ENCODE measurements at regions not wholly inside any gene's neighbourhood (a gene's known extent, or its start where the extent isn't known, plus 50 kb on each side); places are given as distances from the start of the nearest gene placed in this dataset.

DNA sequence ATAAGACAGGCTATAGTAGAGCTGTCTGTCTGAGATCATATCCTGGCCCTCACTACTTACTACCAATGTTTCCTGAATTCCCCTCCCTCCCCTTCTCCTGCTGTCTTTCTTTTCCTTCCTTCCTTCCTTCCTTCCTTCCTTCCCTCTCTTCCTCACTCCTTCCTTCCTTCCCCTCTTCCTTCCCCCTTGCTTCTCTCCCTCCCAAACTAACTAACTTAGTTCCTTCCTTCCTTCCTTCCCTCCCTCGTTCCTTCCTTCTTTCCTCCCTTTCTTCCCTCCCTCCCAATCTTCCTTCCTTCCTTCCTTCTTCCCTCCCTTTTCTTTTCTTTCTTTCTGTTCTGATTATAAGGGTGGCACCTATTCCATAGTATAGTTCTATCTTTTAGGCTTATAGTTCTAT lies 150.0 kb upstream of the GDNF start:
- no peaks in the 10 kb centered on the region for H3K4me1 Mint-ChIP-seq
- DNase-seq, result no peak
- H3K27ac Mint-ChIP-seq, result no peak overlapping the region
- H3K4me3 Mint-ChIP-seq, result no peak overlapping the region
- ATAC-seq, result no peak
- no peaks in the 10 kb centered on the region for H3K36me3 Mint-ChIP-seq (ENCODE audit: low read depth)
- H3K9me3 ChIP-seq (ENCODE audit: control insufficient read depth, low read length, poor library complexity, severe bottlenecking), result no peaks in the 10 kb centered on the region
- H3K27me3 Mint-ChIP-seq, result no peaks in the 10 kb centered on the region

GRCh38 chr5:37988454-37989046 lies 148.7 kb upstream of the GDNF start:
- no peak overlapping the region for H3K27ac Mint-ChIP-seq
- H3K36me3 Mint-ChIP-seq (ENCODE audit: low read depth), result no peaks in the 10 kb centered on the region
- no peaks in the 10 kb centered on the region for H3K4me1 Mint-ChIP-seq
- no peak for ATAC-seq
- no peak for DNase-seq
- no peak overlapping the region for H3K4me3 Mint-ChIP-seq
- no peaks in the 10 kb centered on the region for H3K27me3 Mint-ChIP-seq
- H3K9me3 ChIP-seq (ENCODE audit: control insufficient read depth, low read length, poor library complexity, severe bottlenecking), result no peaks in the 10 kb centered on the region

DNA sequence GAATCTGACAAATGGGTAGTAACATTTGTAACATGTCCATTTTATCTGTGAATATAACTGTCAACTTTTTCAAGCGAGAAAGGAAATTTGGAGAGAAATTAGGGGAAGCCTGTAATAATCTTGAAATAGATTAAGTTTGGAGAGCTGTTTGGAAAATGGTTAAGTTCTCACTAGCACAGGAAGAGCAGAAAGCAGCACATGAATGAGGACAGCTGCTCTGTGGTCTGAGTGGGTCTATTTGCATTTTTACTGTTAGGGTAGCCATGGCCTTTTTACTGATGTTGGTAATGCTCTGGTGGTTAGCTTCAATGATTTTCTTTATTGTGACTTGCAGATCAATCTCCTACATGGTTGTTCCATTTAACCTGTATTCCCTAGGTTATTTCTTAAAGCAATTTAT lies 144.5 kb upstream of the GDNF start:
- Mint-ChIP-seq H3K27ac (no peak overlapping the region), H3K4me1 (no peaks in the 10 kb centered on the region), H3K36me3 (ENCODE audit: low read depth) (no peaks in the 10 kb centered on the region), H3K4me3 (no peak overlapping the region), H3K27me3 (no peaks in the 10 kb centered on the region)
- no peaks in the 10 kb centered on the region for H3K9me3 ChIP-seq (ENCODE audit: control insufficient read depth, low read length, poor library complexity, severe bottlenecking)
- ATAC-seq (no peak), DNase-seq (no peak)

- H3K4me3 Mint-ChIP-seq, result no peak overlapping the region
- no peak overlapping the region for H3K27ac Mint-ChIP-seq
- no peaks in the 10 kb centered on the region for H3K4me1 Mint-ChIP-seq
- DNase-seq (no peak), ATAC-seq (no peak)
- no peaks in the 10 kb centered on the region for H3K36me3 Mint-ChIP-seq (ENCODE audit: low read depth)
- no peaks in the 10 kb centered on the region for H3K9me3 ChIP-seq (ENCODE audit: control insufficient read depth, low read length, poor library complexity, severe bottlenecking)
- no peaks in the 10 kb centered on the region for H3K27me3 Mint-ChIP-seq
Observed at GRCh38 chr5:37983463-37983862, 143.6 kb upstream of the GDNF start.

DNA sequence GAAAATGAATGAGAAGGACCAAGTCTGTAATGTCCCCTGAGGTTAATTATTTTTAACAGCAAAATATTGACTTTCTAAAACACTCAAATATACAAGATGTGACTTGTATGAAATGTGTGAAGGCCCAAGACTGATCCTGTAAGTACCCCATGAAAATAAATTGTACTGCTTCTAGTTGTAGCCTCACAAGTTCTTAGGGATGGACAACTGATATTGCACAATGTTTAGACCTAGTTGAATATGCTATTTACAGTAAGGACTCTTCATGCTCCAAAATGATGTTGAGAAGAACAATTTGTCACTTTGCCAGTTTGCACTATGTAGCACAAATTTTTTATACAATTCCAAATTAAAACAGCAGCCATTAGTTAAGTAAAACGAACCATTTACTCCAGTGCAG lies 139.7 kb upstream of the GDNF start:
- Mint-ChIP-seq H3K36me3 (ENCODE audit: low read depth) (no peaks in the 10 kb centered on the region), H3K27me3 (no peaks in the 10 kb centered on the region), H3K4me3 (no peak overlapping the region), H3K27ac (no peak overlapping the region), H3K4me1 (no peaks in the 10 kb centered on the region)
- no peaks in the 10 kb centered on the region for H3K9me3 ChIP-seq (ENCODE audit: control insufficient read depth, low read length, poor library complexity, severe bottlenecking)
- DNase-seq (no peak), ATAC-seq (no peak)

DNA sequence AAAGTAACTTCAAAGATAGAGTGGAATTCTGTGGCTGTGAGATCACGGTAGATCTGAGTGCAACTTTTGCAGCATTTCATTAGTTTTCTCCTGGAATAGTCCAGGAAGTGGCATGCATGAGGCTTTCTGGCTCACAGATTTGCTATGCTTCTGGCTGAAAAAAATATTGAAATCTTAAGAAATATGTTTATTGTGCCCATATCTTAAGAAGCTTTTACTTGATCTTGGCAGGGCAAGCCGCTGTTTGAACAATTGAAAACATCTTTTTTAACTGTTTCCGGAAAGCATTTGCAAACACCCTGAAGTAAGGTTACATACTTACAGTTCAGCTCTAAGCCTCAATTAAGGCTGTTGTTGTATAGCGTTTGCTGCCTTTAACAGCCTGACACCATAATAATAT lies 135.7 kb upstream of the GDNF start:
- H3K4me3 Mint-ChIP-seq, result no peak overlapping the region
- no peaks in the 10 kb centered on the region for H3K9me3 ChIP-seq (ENCODE audit: control insufficient read depth, low read length, poor library complexity, severe bottlenecking)
- no peaks in the 10 kb centered on the region for H3K36me3 Mint-ChIP-seq (ENCODE audit: low read depth)
- no peaks in the 10 kb centered on the region for H3K27me3 Mint-ChIP-seq
- H3K27ac Mint-ChIP-seq, result no peak overlapping the region
- no peaks in the 10 kb centered on the region for H3K4me1 Mint-ChIP-seq
- ATAC-seq (no peak), DNase-seq (no peak)

GRCh38 chr5:37971483-37972024 lies 131.7 kb upstream of the GDNF start:
- H3K4me3 Mint-ChIP-seq, result no peak overlapping the region
- no peak for ATAC-seq
- no peaks in the 10 kb centered on the region for H3K36me3 Mint-ChIP-seq (ENCODE audit: low read depth)
- no peaks in the 10 kb centered on the region for H3K27me3 Mint-ChIP-seq
- H3K27ac Mint-ChIP-seq, result no peak overlapping the region
- no peaks in the 10 kb centered on the region for H3K9me3 ChIP-seq (ENCODE audit: control insufficient read depth, low read length, poor library complexity, severe bottlenecking)
- no peaks in the 10 kb centered on the region for H3K4me1 Mint-ChIP-seq
- no peak for DNase-seq

DNA sequence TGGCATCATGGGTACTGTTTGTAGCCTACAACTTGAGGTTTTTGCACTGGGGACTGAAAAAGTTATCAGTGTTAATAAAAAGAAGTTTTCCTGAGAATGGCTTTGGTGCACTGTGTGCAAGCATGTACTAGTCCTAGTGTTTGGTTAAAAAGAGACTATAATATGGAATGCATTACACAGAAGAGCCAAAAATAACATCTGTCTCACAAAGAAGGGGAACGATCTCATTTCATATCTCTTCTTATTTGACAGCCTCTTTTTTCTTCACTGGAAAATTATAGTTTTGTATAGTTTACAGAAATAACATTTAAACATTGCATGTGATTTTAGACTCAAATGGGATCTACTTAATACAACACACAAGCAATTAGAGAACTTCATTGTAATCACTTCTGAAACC lies 127.0 kb upstream of the GDNF start:
- Mint-ChIP-seq H3K27ac (no peak overlapping the region), H3K36me3 (ENCODE audit: low read depth) (no peaks in the 10 kb centered on the region), H3K27me3 (no peaks in the 10 kb centered on the region), H3K4me3 (no peak overlapping the region), H3K4me1 (no peaks in the 10 kb centered on the region)
- no peaks in the 10 kb centered on the region for H3K9me3 ChIP-seq (ENCODE audit: control insufficient read depth, low read length, poor library complexity, severe bottlenecking)
- no peak for ATAC-seq
- DNase-seq, result no peak

- ATAC-seq, result no peak
- no peaks in the 10 kb centered on the region for H3K27me3 Mint-ChIP-seq
- no peaks in the 10 kb centered on the region for H3K4me1 Mint-ChIP-seq
- no peaks in the 10 kb centered on the region for H3K9me3 ChIP-seq (ENCODE audit: control insufficient read depth, low read length, poor library complexity, severe bottlenecking)
- H3K27ac Mint-ChIP-seq, result no peak overlapping the region
- no peak overlapping the region for H3K4me3 Mint-ChIP-seq
- no peak for DNase-seq
- no peaks in the 10 kb centered on the region for H3K36me3 Mint-ChIP-seq (ENCODE audit: low read depth)
Observed at GRCh38 chr5:37966291-37966690, 126.5 kb upstream of the GDNF start.

DNA sequence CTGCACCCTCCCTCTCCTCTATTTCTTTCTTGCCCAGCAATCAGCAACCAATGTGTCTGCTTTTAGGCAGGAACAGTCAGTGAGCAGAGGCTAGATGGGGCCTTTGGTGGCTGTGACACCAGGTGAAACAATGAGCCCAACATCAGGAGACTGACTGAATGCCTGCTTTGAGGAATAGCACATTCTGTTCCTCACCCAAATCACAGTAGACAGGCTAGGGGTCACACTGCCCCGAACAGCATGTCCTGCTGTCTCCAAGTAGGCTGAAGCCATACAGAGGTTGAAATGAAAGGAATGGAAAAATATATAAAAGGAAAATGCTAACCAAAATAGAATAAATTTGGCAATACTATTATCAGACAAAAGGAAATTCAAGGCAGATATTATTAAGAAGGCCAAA lies 122.5 kb upstream of the GDNF start:
- Mint-ChIP-seq H3K4me3 (no peak overlapping the region), H3K27ac (no peak overlapping the region), H3K36me3 (ENCODE audit: low read depth) (no peaks in the 10 kb centered on the region), H3K27me3 (no peaks in the 10 kb centered on the region), H3K4me1 (no peaks in the 10 kb centered on the region)
- DNase-seq, result no peak
- H3K9me3 ChIP-seq (ENCODE audit: control insufficient read depth, low read length, poor library complexity, severe bottlenecking), result no peaks in the 10 kb centered on the region
- no peak for ATAC-seq

DNA sequence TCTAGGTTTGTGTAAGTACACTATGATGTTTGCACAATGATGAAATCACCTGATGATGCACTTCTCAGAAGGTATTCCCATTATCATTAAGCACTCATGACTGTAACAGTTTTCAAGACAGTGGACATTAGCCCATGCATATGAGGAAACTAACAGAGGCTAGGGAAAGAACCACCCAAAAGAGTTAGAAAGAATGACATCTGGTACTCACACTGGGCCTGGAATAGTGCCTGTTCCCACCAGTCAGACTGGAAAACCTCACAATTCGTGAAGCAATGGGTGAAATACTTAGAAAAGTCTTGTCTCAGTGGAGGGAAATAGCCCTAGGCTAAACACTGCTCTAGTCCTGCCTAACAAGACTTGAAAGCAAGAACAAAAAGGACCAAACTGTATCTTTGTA lies 117.4 kb upstream of the GDNF start:
- no peak for ATAC-seq
- H3K4me3 Mint-ChIP-seq, result no peak overlapping the region
- H3K27ac Mint-ChIP-seq, result no peak overlapping the region
- H3K27me3 Mint-ChIP-seq, result no peaks in the 10 kb centered on the region
- H3K36me3 Mint-ChIP-seq (ENCODE audit: low read depth), result no peaks in the 10 kb centered on the region
- H3K9me3 ChIP-seq (ENCODE audit: control insufficient read depth, low read length, poor library complexity, severe bottlenecking), result no peaks in the 10 kb centered on the region
- H3K4me1 Mint-ChIP-seq, result no peaks in the 10 kb centered on the region
- DNase-seq, result no peak

DNA sequence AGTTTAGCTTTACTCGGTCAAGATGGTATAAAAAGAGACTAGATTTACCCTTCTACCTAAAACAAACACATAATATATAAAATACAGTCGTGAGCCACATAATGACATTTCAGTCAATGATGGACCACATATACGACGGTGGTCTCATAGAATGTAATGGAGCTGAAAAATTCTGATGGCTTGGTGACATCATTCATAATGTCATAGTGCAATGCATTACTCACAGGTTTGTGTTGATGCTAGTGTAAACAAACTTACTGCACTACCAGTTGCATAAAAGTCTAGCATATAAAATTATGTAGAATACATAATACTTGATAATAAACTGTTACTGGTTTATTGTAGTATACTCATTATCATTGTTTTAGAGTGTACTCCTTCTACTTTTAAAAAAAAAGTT lies 115.9 kb upstream of the GDNF start:
- Mint-ChIP-seq H3K4me1 (no peaks in the 10 kb centered on the region), H3K27ac (no peak overlapping the region), H3K4me3 (no peak overlapping the region), H3K27me3 (no peaks in the 10 kb centered on the region), H3K36me3 (ENCODE audit: low read depth) (no peaks in the 10 kb centered on the region)
- DNase-seq (no peak), ATAC-seq (no peak)
- H3K9me3 ChIP-seq (ENCODE audit: control insufficient read depth, low read length, poor library complexity, severe bottlenecking), result no peaks in the 10 kb centered on the region

- no peaks in the 10 kb centered on the region for H3K36me3 Mint-ChIP-seq (ENCODE audit: low read depth)
- H3K4me3 Mint-ChIP-seq, result no peak overlapping the region
- no peak for ATAC-seq
- no peaks in the 10 kb centered on the region for H3K4me1 Mint-ChIP-seq
- H3K9me3 ChIP-seq (ENCODE audit: control insufficient read depth, low read length, poor library complexity, severe bottlenecking), result no peaks in the 10 kb centered on the region
- no peak for DNase-seq
- no peaks in the 10 kb centered on the region for H3K27me3 Mint-ChIP-seq
- no peak overlapping the region for H3K27ac Mint-ChIP-seq
Observed at GRCh38 chr5:37954561-37954960, 114.7 kb upstream of the GDNF start.

DNA sequence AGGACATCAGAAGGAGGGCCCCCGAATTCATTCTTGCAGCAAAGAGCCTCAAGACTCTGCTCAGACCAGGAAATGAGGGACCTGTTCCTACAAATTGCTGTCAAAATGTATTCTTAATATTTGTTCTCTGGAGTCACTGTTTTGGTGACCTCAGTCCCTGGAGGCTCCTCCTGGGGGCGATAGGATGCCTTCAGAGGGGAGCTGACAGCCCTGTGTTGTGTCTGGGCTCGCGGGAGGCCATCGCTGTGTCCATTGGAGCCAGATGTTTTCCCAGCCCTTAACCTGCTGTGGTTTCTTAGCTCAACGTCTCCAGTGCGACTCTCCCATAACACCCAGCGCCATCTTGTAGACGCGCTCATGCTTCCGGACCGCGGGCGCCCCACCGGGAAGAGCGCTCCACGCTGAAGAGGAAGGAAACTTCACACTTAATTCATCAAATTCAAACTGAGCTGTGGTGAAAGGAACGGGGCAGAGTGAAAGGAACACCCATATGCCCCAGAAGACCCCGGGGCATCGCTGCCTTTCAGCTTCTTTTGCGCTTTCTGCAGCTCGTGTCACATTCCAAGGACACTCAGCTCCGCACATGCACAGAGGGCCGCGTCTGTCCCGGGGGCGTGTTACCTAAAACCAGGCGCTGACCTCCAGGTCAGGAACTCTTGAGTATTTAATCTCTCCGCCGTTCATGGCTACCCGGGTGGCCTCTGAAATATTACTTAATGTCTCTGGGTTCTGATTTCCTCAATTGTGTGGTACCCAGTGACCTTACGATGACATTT lies 112.3 kb upstream of the GDNF start:
- Mint-ChIP-seq H3K27me3 (no peaks in the 10 kb centered on the region), H3K4me3 (no peak overlapping the region), H3K4me1 (no peaks in the 10 kb centered on the region), H3K27ac (no peak overlapping the region), H3K36me3 (ENCODE audit: low read depth) (no peaks in the 10 kb centered on the region)
- DNase-seq (no peak), ATAC-seq (no peak)
- no peaks in the 10 kb centered on the region for H3K9me3 ChIP-seq (ENCODE audit: control insufficient read depth, low read length, poor library complexity, severe bottlenecking)
